ENCODE measurements at regions not wholly inside any gene's neighbourhood (a gene's known extent, or its start where the extent isn't known, plus 50 kb on each side); places are given as distances from the start of the nearest gene placed in this dataset.

GRCh38 chr10:3401491-3401938 is 228.9 kb upstream of the PITRM1 start:
- H3K9me3 ChIP-seq (ENCODE audit: control insufficient read depth in 2 of 2, low read length in 2 of 2): no peaks in the 10 kb centered on the region
- no peak overlapping the region for H3K27ac ChIP-seq (ENCODE audit: low read depth in 2 of 2, low read length in 2 of 2)
- no peak overlapping the region for H3K4me3 ChIP-seq (ENCODE audit: low read length in 2 of 2)

GRCh38 chr10:3400348-3400747 is 227.8 kb upstream of the PITRM1 start:
- no peaks in the 10 kb centered on the region for H3K27me3 ChIP-seq (ENCODE audit: control insufficient read depth in 2 of 2, insufficient read depth in 2 of 2, low read length in 2 of 2)
- no peaks in the 10 kb centered on the region for H3K4me1 ChIP-seq (ENCODE audit: control insufficient read depth in 2 of 2, insufficient read depth in 2 of 2, low read length in 2 of 2)
- no peak overlapping the region for H3K4me3 ChIP-seq (ENCODE audit: low read length in 2 of 2)
- no peaks in the 10 kb centered on the region for H3K9me3 ChIP-seq (ENCODE audit: control insufficient read depth in 2 of 2, low read length in 2 of 2)
- no peak overlapping the region for H3K9ac ChIP-seq (ENCODE audit: low read depth in 1 of 2, low read length in 2 of 2)
- H3K27ac ChIP-seq (ENCODE audit: low read depth in 2 of 2, low read length in 2 of 2): no peak overlapping the region
- H3K36me3 ChIP-seq (ENCODE audit: control insufficient read depth in 2 of 2, insufficient read depth in 2 of 2, low read length in 2 of 2): no peaks in the 10 kb centered on the region

More at GRCh38 chr10:3401491-3401938, 228.9 kb upstream of the PITRM1 start:
- no peaks in the 10 kb centered on the region for H3K4me1 ChIP-seq (ENCODE audit: control insufficient read depth in 2 of 2, insufficient read depth in 2 of 2, low read length in 2 of 2)
- H3K9ac ChIP-seq (ENCODE audit: low read depth in 1 of 2, low read length in 2 of 2): no peak overlapping the region
- no peaks in the 10 kb centered on the region for H3K36me3 ChIP-seq (ENCODE audit: control insufficient read depth in 2 of 2, insufficient read depth in 2 of 2, low read length in 2 of 2)
- H3K27me3 ChIP-seq (ENCODE audit: control insufficient read depth in 2 of 2, insufficient read depth in 2 of 2, low read length in 2 of 2): no peaks in the 10 kb centered on the region

DNA sequence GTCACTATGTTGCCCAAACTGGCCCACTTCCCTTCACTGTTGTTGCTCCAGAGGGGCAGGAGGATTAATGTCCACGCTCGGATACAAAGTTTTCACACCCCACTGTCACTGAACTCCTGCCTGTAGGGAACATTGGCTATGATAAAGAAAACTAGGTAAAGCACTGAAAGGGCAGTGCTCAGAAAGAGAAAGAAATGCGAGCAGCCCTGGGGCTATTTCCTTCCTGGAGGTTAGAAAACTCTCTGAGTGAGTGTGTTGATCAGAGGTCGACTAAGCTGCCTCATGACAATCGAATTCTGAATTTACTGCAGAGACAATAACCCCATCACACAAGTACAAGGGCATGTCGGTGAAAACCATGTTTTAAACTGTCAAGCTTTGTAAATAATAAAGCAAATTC is 227.2 kb upstream of the PITRM1 start:
- no peaks in the 10 kb centered on the region for H3K9me3 ChIP-seq (ENCODE audit: control insufficient read depth in 2 of 2, low read length in 2 of 2)
- H3K27ac ChIP-seq (ENCODE audit: low read depth in 2 of 2, low read length in 2 of 2): no peak overlapping the region
- H3K4me1 ChIP-seq (ENCODE audit: control insufficient read depth in 2 of 2, insufficient read depth in 2 of 2, low read length in 2 of 2): no peaks in the 10 kb centered on the region
- H3K9ac ChIP-seq (ENCODE audit: low read depth in 1 of 2, low read length in 2 of 2): no peak overlapping the region
- H3K4me3 ChIP-seq (ENCODE audit: low read length in 2 of 2): no peak overlapping the region
- no peaks in the 10 kb centered on the region for H3K36me3 ChIP-seq (ENCODE audit: control insufficient read depth in 2 of 2, insufficient read depth in 2 of 2, low read length in 2 of 2)
- no peaks in the 10 kb centered on the region for H3K27me3 ChIP-seq (ENCODE audit: control insufficient read depth in 2 of 2, insufficient read depth in 2 of 2, low read length in 2 of 2)

- H3K9me3 ChIP-seq (ENCODE audit: control insufficient read depth in 2 of 2, low read length in 2 of 2): no peaks in the 10 kb centered on the region
- no peaks in the 10 kb centered on the region for H3K27me3 ChIP-seq (ENCODE audit: control insufficient read depth in 2 of 2, insufficient read depth in 2 of 2, low read length in 2 of 2)
- no peak overlapping the region for H3K9ac ChIP-seq (ENCODE audit: low read depth in 1 of 2, low read length in 2 of 2)
- no peak overlapping the region for H3K4me3 ChIP-seq (ENCODE audit: low read length in 2 of 2)
- H3K4me1 ChIP-seq (ENCODE audit: control insufficient read depth in 2 of 2, insufficient read depth in 2 of 2, low read length in 2 of 2): no peaks in the 10 kb centered on the region
- H3K27ac ChIP-seq (ENCODE audit: low read depth in 2 of 2, low read length in 2 of 2): no peak overlapping the region
- H3K36me3 ChIP-seq (ENCODE audit: control insufficient read depth in 2 of 2, insufficient read depth in 2 of 2, low read length in 2 of 2): no peaks in the 10 kb centered on the region
Measured at GRCh38 chr10:3398825-3399646, 226.5 kb upstream of the PITRM1 start.

GRCh38 chr10:3397846-3398245 is 225.3 kb upstream of the PITRM1 start:
- H3K9me3 ChIP-seq (ENCODE audit: control insufficient read depth in 2 of 2, low read length in 2 of 2): no peaks in the 10 kb centered on the region
- H3K27me3 ChIP-seq (ENCODE audit: control insufficient read depth in 2 of 2, insufficient read depth in 2 of 2, low read length in 2 of 2): no peaks in the 10 kb centered on the region
- no peak overlapping the region for H3K4me3 ChIP-seq (ENCODE audit: low read length in 2 of 2)
- no peak overlapping the region for H3K9ac ChIP-seq (ENCODE audit: low read depth in 1 of 2, low read length in 2 of 2)
- H3K36me3 ChIP-seq (ENCODE audit: control insufficient read depth in 2 of 2, insufficient read depth in 2 of 2, low read length in 2 of 2): no peaks in the 10 kb centered on the region
- H3K4me1 ChIP-seq (ENCODE audit: control insufficient read depth in 2 of 2, insufficient read depth in 2 of 2, low read length in 2 of 2): no peaks in the 10 kb centered on the region
- H3K27ac ChIP-seq (ENCODE audit: low read depth in 2 of 2, low read length in 2 of 2): no peak overlapping the region

- Histone ChIP-seq H3K4me3 (ENCODE audit: low read length in 2 of 2) (no peak overlapping the region), H3K36me3 (ENCODE audit: control insufficient read depth in 2 of 2, insufficient read depth in 2 of 2, low read length in 2 of 2) (no peaks in the 10 kb centered on the region), H3K4me1 (ENCODE audit: control insufficient read depth in 2 of 2, insufficient read depth in 2 of 2, low read length in 2 of 2) (no peaks in the 10 kb centered on the region), H3K27me3 (ENCODE audit: control insufficient read depth in 2 of 2, insufficient read depth in 2 of 2, low read length in 2 of 2) (no peaks in the 10 kb centered on the region), H3K27ac (ENCODE audit: low read depth in 2 of 2, low read length in 2 of 2) (no peak overlapping the region), H3K9ac (ENCODE audit: low read depth in 1 of 2, low read length in 2 of 2) (no peak overlapping the region), H3K9me3 (ENCODE audit: control insufficient read depth in 2 of 2, low read length in 2 of 2) (no peaks in the 10 kb centered on the region)
Measured at GRCh38 chr10:3397231-3397630, 224.6 kb upstream of the PITRM1 start.

GRCh38 chr10:3396116-3396515 is 223.5 kb upstream of the PITRM1 start:
- no peak overlapping the region for H3K9ac ChIP-seq (ENCODE audit: low read depth in 1 of 2, low read length in 2 of 2)
- H3K36me3 ChIP-seq (ENCODE audit: control insufficient read depth in 2 of 2, insufficient read depth in 2 of 2, low read length in 2 of 2): no peaks in the 10 kb centered on the region
- no peak overlapping the region for H3K27ac ChIP-seq (ENCODE audit: low read depth in 2 of 2, low read length in 2 of 2)
- H3K4me3 ChIP-seq (ENCODE audit: low read length in 2 of 2): no peak overlapping the region
- no peaks in the 10 kb centered on the region for H3K27me3 ChIP-seq (ENCODE audit: control insufficient read depth in 2 of 2, insufficient read depth in 2 of 2, low read length in 2 of 2)
- no peaks in the 10 kb centered on the region for H3K9me3 ChIP-seq (ENCODE audit: control insufficient read depth in 2 of 2, low read length in 2 of 2)
- no peaks in the 10 kb centered on the region for H3K4me1 ChIP-seq (ENCODE audit: control insufficient read depth in 2 of 2, insufficient read depth in 2 of 2, low read length in 2 of 2)

GRCh38 chr10:3395458-3395861 is 222.9 kb upstream of the PITRM1 start:
- Histone ChIP-seq H3K36me3 (ENCODE audit: control insufficient read depth in 2 of 2, insufficient read depth in 2 of 2, low read length in 2 of 2) (no peaks in the 10 kb centered on the region), H3K4me3 (ENCODE audit: low read length in 2 of 2) (no peak overlapping the region), H3K9ac (ENCODE audit: low read depth in 1 of 2, low read length in 2 of 2) (no peak overlapping the region), H3K27ac (ENCODE audit: low read depth in 2 of 2, low read length in 2 of 2) (no peak overlapping the region), H3K4me1 (ENCODE audit: control insufficient read depth in 2 of 2, insufficient read depth in 2 of 2, low read length in 2 of 2) (no peaks in the 10 kb centered on the region), H3K9me3 (ENCODE audit: control insufficient read depth in 2 of 2, low read length in 2 of 2) (no peaks in the 10 kb centered on the region), H3K27me3 (ENCODE audit: control insufficient read depth in 2 of 2, insufficient read depth in 2 of 2, low read length in 2 of 2) (no peaks in the 10 kb centered on the region)

DNA sequence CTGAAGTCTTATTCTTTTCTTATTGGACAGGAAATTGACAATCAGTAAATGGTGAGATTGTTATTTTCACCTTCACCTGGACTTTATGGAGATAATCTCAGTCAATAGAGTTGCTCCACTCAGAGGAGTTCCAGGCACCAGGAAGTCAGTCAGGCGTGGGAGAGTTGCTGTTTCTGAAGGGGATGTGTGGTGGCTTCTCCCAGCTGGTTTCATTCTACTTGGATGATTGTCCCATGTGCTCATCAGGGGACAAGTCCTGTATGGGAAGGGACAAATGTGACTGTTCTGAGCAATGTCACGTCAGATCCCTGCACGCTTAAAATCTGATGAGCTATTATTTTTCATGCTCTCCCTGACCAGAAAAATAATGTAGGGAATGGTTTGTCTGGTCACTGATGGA is 222.5 kb upstream of the PITRM1 start:
- no peaks in the 10 kb centered on the region for H3K4me1 ChIP-seq (ENCODE audit: control insufficient read depth in 2 of 2, insufficient read depth in 2 of 2, low read length in 2 of 2)
- H3K27me3 ChIP-seq (ENCODE audit: control insufficient read depth in 2 of 2, insufficient read depth in 2 of 2, low read length in 2 of 2): no peaks in the 10 kb centered on the region
- no peak overlapping the region for H3K4me3 ChIP-seq (ENCODE audit: low read length in 2 of 2)
- H3K9me3 ChIP-seq (ENCODE audit: control insufficient read depth in 2 of 2, low read length in 2 of 2): no peaks in the 10 kb centered on the region
- no peak overlapping the region for H3K9ac ChIP-seq (ENCODE audit: low read depth in 1 of 2, low read length in 2 of 2)
- no peak overlapping the region for H3K27ac ChIP-seq (ENCODE audit: low read depth in 2 of 2, low read length in 2 of 2)
- H3K36me3 ChIP-seq (ENCODE audit: control insufficient read depth in 2 of 2, insufficient read depth in 2 of 2, low read length in 2 of 2): no peaks in the 10 kb centered on the region

DNA sequence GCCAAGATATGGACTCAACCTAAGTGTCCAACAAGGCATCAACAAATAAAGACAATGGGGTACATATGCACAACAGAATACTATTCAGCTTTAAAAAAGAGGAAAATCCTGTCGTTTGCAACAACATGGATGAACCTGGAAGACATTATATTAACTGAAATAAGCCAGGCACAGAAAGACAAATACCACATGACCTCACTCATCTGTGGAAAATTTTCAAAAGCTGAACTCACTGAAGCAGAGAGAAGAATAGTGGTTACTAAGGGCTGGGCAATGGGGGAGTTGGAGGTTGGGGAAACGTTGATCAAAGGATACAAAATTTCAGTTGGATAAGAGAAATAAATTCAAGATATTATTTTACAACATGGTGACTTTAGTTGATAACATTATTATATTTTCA is 221.4 kb upstream of the PITRM1 start:
- H3K4me3 ChIP-seq (ENCODE audit: low read length in 2 of 2): no peak overlapping the region
- H3K27me3 ChIP-seq (ENCODE audit: control insufficient read depth in 2 of 2, insufficient read depth in 2 of 2, low read length in 2 of 2): no peaks in the 10 kb centered on the region
- H3K9ac ChIP-seq (ENCODE audit: low read depth in 1 of 2, low read length in 2 of 2): no peak overlapping the region
- H3K9me3 ChIP-seq (ENCODE audit: control insufficient read depth in 2 of 2, low read length in 2 of 2): no peaks in the 10 kb centered on the region
- no peaks in the 10 kb centered on the region for H3K36me3 ChIP-seq (ENCODE audit: control insufficient read depth in 2 of 2, insufficient read depth in 2 of 2, low read length in 2 of 2)
- no peaks in the 10 kb centered on the region for H3K4me1 ChIP-seq (ENCODE audit: control insufficient read depth in 2 of 2, insufficient read depth in 2 of 2, low read length in 2 of 2)
- H3K27ac ChIP-seq (ENCODE audit: low read depth in 2 of 2, low read length in 2 of 2): no peak overlapping the region
